Osteocyte (in vitro differentiated cells): ENCODE measurements at regions not wholly inside any gene's neighbourhood (a gene's known extent, or its start where the extent isn't known, plus 50 kb on each side); places are given as distances from the start of the nearest gene placed in this dataset.

Source experiments
- DNase-seq: peaks from one replicate; pipeline ENCODE4 v3.0.0; 2021; ENCODE audit warnings: mixed read lengths; ENCODE audit not compliant: unreplicated experiment; ENCODE audit errors: extremely low spot score
- H3K27ac Mint-ChIP-seq: one replicate; pipeline ENCODE4 v1.8.0; 2021; ENCODE audit warnings: mild to moderate bottlenecking, mixed read lengths; ENCODE audit not compliant: unreplicated experiment
- H3K27me3 Mint-ChIP-seq: one replicate; pipeline ENCODE4 v1.8.0; 2021; ENCODE audit warnings: mixed read lengths; ENCODE audit not compliant: unreplicated experiment
- H3K36me3 Mint-ChIP-seq: one replicate; pipeline ENCODE4 v1.8.0; 2021; ENCODE audit warnings: mixed read lengths; ENCODE audit not compliant: unreplicated experiment
- H3K4me1 Mint-ChIP-seq: one replicate; pipeline ENCODE4 v1.8.0; 2021; ENCODE audit warnings: mixed read lengths; ENCODE audit not compliant: unreplicated experiment
- H3K4me3 Mint-ChIP-seq: one replicate; pipeline ENCODE4 v1.8.0; 2021; ENCODE audit warnings: mild to moderate bottlenecking, moderate library complexity, mixed read lengths; ENCODE audit not compliant: unreplicated experiment
- H3K9me3 Mint-ChIP-seq: one replicate; pipeline ENCODE4 v1.8.0; 2021; ENCODE audit warnings: mixed read lengths; ENCODE audit not compliant: unreplicated experiment
- CTCF ChIP-seq: fragments of 200-600 bp; sonication (generic); IDR thresholded peaks from 2 replicates; pipeline ENCODE4 v1.5.0; 2021; ENCODE audit warnings: antibody characterized with exemption, mild to moderate bottlenecking, moderate library complexity

GRCh38 chr1:22379566-22379965, 72.1 kb upstream of the ZBTB40 start:
- Mint-ChIP-seq H3K4me1 (peaks cover 1% of the 10 kb centered on the region), H3K27ac (no peak overlapping the region), H3K4me3 (no peak overlapping the region), H3K36me3 (no peaks in the 10 kb centered on the region), H3K27me3 (peaks cover 10% of the 10 kb centered on the region), H3K9me3 (no peaks in the 10 kb centered on the region)
- DNase-seq, result no peak
- no peak for TF ChIP-seq CTCF

- TF ChIP-seq CTCF, result no peak
- Mint-ChIP-seq H3K36me3 (no peaks in the 10 kb centered on the region), H3K9me3 (no peaks in the 10 kb centered on the region), H3K27me3 (peaks cover 10% of the 10 kb centered on the region), H3K27ac (no peak overlapping the region), H3K4me1 (peaks cover 1% of the 10 kb centered on the region), H3K4me3 (no peak overlapping the region)
- DNase-seq, result no peak
These were observed 71.4 kb upstream of the ZBTB40 start for GRCh38 chr1:22380024-22380785.

GRCh38 chr1:22383526-22384294, 67.9 kb upstream of the ZBTB40 start:
- no peak overlapping the region for H3K27ac Mint-ChIP-seq

GRCh38 chr1:22385537-22385936, 66.1 kb upstream of the ZBTB40 start:
- DNase-seq, result no peak
- Mint-ChIP-seq H3K4me3 (no peak overlapping the region), H3K4me1 (peaks cover 21% of the 10 kb centered on the region), H3K9me3 (no peaks in the 10 kb centered on the region), H3K36me3 (no peaks in the 10 kb centered on the region), H3K27ac (no peak overlapping the region), H3K27me3 (peaks cover 10% of the 10 kb centered on the region)
- TF ChIP-seq CTCF, result no peak

More at GRCh38 chr1:22383526-22384294, 67.9 kb upstream of the ZBTB40 start:
- Mint-ChIP-seq H3K4me3 (no peak overlapping the region), H3K9me3 (no peaks in the 10 kb centered on the region), H3K4me1 (peaks cover 14% of the 10 kb centered on the region), H3K36me3 (no peaks in the 10 kb centered on the region), H3K27me3 (peaks cover 10% of the 10 kb centered on the region)
- no peak for DNase-seq
- no peak for TF ChIP-seq CTCF

GRCh38 chr1:22386774-22387173, 64.9 kb upstream of the ZBTB40 start:
- Mint-ChIP-seq H3K4me1 (peaks cover 21% of the 10 kb centered on the region), H3K27me3 (peaks cover 7% of the 10 kb centered on the region), H3K36me3 (no peaks in the 10 kb centered on the region), H3K9me3 (no peaks in the 10 kb centered on the region), H3K4me3 (no peak overlapping the region), H3K27ac (no peak overlapping the region)
- no peak for TF ChIP-seq CTCF
- no peak for DNase-seq
